Spleen (tissue), 11 donors: ENCODE measurements at regions not wholly inside any gene's neighbourhood (a gene's known extent, or its start where the extent isn't known, plus 50 kb on each side); places are given as distances from the start of the nearest gene placed in this dataset.

ENCODE experiments used
- DNase-seq: peaks from one replicate; pipeline ENCODE4 v3.0.0-alpha.2; 2020
- H3K27ac ChIP-seq, 8 donors: fragments of 200-600 bp; sonication (generic) in 7 of 8; 1 replicate in 4 of 8; 2 replicates in 4 of 8; pipeline versions ENCODE4 v1.5.0 to v1.8.0; 2016 to 2021; ENCODE audit warnings: inconsistent platforms in 4 of 8, mild to moderate bottlenecking in 4 of 8, moderate library complexity in 1 of 8
- H3K27me3 ChIP-seq, 7 donors: fragments of 200-600 bp; sonication (generic) in 6 of 7; replicated peaks in 1 of 7; 1 replicate in 4 of 7; 2 replicates in 3 of 7; pipeline versions ENCODE4 v1.5.0 to v1.8.0; 2016 to 2021; ENCODE audit warnings: inconsistent platforms in 3 of 7, mild to moderate bottlenecking in 1 of 7
- H3K36me3 ChIP-seq, 6 donors: fragments of 200-600 bp; sonication (generic) in 5 of 6; 1 replicate in 4 of 6; 2 replicates in 2 of 6; pipeline versions ENCODE4 v1.5.0 to v1.8.0; 2016 to 2021; ENCODE audit warnings: inconsistent platforms in 2 of 6
- H3K4me1 ChIP-seq, 6 donors: fragments of 200-600 bp; sonication (generic) in 5 of 6; 1 replicate in 3 of 6; 2 replicates in 3 of 6; pipeline versions ENCODE4 v1.5.0 to v1.8.0; 2016 to 2021; ENCODE audit warnings: inconsistent platforms in 3 of 6
- H3K4me3 ChIP-seq, 8 donors: fragments of 200-600 bp; sonication (generic) in 7 of 8; 1 replicate in 4 of 8; 2 replicates in 4 of 8; pipeline versions ENCODE4 v1.5.0 to v1.8.0; 2016 to 2021; ENCODE audit warnings: inconsistent platforms in 4 of 8, mild to moderate bottlenecking in 4 of 8, moderate library complexity in 2 of 8
- H3K9me3 ChIP-seq, 8 donors: fragments of 200-600 bp; sonication (generic) in 7 of 8; 1 replicate in 4 of 8; 2 replicates in 4 of 8; pipeline versions ENCODE4 v1.5.0 to v1.8.0; 2016 to 2021; ENCODE audit warnings: inconsistent platforms in 4 of 8
- CTCF ChIP-seq, 11 experiments: fragments of 200-600 bp in 7 of 11; fragments of 450-650 bp in 4 of 11; sonication (generic) in 4 of 11; IDR thresholded peaks in 8 of 11; conservative IDR thresholded peaks in 3 of 11; 1 replicate in 7 of 11; 2 replicates in 4 of 11; pipeline versions ENCODE4 v1.4.0 to v1.8.0; 2016 to 2021; ENCODE audit warnings: antibody characterized with exemption in 11 of 11, inconsistent platforms in 4 of 11, mild to moderate bottlenecking in 1 of 11
- POLR2A ChIP-seq, 3 donors: fragments of 450-650 bp; IDR thresholded peaks; one replicate each; pipeline ENCODE4 v1.5.1; 2017; ENCODE audit warnings: antibody characterized with exemption in 3 of 3, mild to moderate bottlenecking in 1 of 3
- POLR2AphosphoS5 ChIP-seq, 3 donors: sonication (generic); formaldehyde crosslinking; IDR thresholded peaks; one replicate each; pipeline ENCODE4 v1.5.1; 2017; ENCODE audit warnings: antibody characterized with exemption in 3 of 3
- WGBS, 5 donors: extraction: QIAGEN DNeasy Blood & Tissue Kit in 3 of 5; methylation state at CpG; one replicate each; pipeline versions ENCODE4 v1.1.5 to v1.1.7; 2013 to 2018; 5-methylcytosine and 5-hydroxymethylcytosine counted together
- intact Hi-C: fragments of 100-400 bp; cut with DNase I; formaldehyde crosslinking; loops from one replicate; pipeline ENCODE4 v1.15.0; 2023; ENCODE audit warnings: low total_unique reads
- donor health status: healthy with polysubstance abuse.
- donor health status: DM: no; HTN: no; CAD: no; lungs with moderate emphysema.
- donor health status: DM: no; HTN: no; CAD: no.
- donor health status: Bipolar disorder and iron deficiency.
- donor health status: healthy.
- donor health status: DM: no; HTN: no; CAD: no.
- donor health status: DM: yes; HTN: yes; CAD: no.

- H3K4me3 ChIP-seq, result no peak overlapping the region
- no peaks in the 10 kb centered on the region for H3K36me3 ChIP-seq
- TF ChIP-seq POLR2A (IDR thresholded peaks at IDR 0.05), result no peak
- no peak for TF ChIP-seq CTCF (IDR thresholded peaks at IDR 0.05 in 8 of 11, conservative IDR thresholded peaks at IDR 0.05 in 3 of 11)
- TF ChIP-seq POLR2AphosphoS5 (IDR thresholded peaks at IDR 0.05), result no peak
- WGBS, 5 donors, result 71 to 88% (median 81%) methylated on average over 5 of the region's 5 CpGs
- H3K9me3 ChIP-seq, result no peaks in the 10 kb centered on the region
- intact Hi-C loops, result no loop called here
- no peaks in the 10 kb centered on the region for H3K4me1 ChIP-seq
- no peak overlapping the region for H3K27ac ChIP-seq
- DNase-seq, result no peak
- no peaks in the 10 kb centered on the region for H3K27me3 ChIP-seq
Observed at GRCh38 chr13:33403807-33404362, 118.3 kb upstream of the STARD13 start.

DNA sequence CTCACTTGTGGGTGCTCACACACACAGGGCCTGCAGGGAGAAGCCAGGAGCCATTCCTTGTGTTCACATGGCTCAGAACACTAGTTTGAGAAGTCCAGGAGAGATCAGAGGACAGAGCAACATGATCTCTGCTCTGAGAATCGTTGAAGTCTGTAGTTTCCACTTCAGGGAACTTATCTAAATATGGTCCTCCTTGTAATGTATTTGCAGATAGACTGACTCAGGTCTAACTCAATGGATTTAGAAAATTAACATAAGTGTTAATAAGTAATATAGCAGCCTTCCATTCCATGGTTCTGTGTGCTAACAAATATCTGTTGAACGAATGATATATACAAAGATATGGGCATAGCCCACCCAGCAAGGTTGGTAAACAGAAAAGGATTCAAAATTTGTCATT is 119.8 kb upstream of the STARD13 start:
- intact Hi-C loops, result no loop called here
- no peak for TF ChIP-seq CTCF (IDR thresholded peaks at IDR 0.05 in 8 of 11, conservative IDR thresholded peaks at IDR 0.05 in 3 of 11)
- H3K27me3 ChIP-seq, result no peaks in the 10 kb centered on the region
- no peak for DNase-seq
- H3K27ac ChIP-seq, result no peak overlapping the region
- H3K36me3 ChIP-seq, result no peaks in the 10 kb centered on the region
- H3K9me3 ChIP-seq, result no peaks in the 10 kb centered on the region
- H3K4me3 ChIP-seq, result no peak overlapping the region
- 72 to 88% (median 80%) methylated on average over 2 of the region's 2 CpGs for WGBS, 5 donors
- H3K4me1 ChIP-seq, result no peaks in the 10 kb centered on the region

- H3K27me3 ChIP-seq, result no peaks in the 10 kb centered on the region
- intact Hi-C loops, result no loop called here
- no peak for DNase-seq
- no peaks in the 10 kb centered on the region for H3K9me3 ChIP-seq
- TF ChIP-seq POLR2A (IDR thresholded peaks at IDR 0.05) (no peak), POLR2AphosphoS5 (IDR thresholded peaks at IDR 0.05) (no peak), CTCF (IDR thresholded peaks at IDR 0.05 in 8 of 11, conservative IDR thresholded peaks at IDR 0.05 in 3 of 11) (no peak)
- 94 to 100% (median 97%) methylated on average over 1 of the region's 1 CpG for WGBS, 5 donors
- H3K4me3 ChIP-seq, result no peak overlapping the region
- no peaks in the 10 kb centered on the region for H3K36me3 ChIP-seq
- H3K4me1 ChIP-seq, result no peaks in the 10 kb centered on the region
- no peak overlapping the region for H3K27ac ChIP-seq
Observed at GRCh38 chr13:33409673-33410510, 124.3 kb upstream of the STARD13 start.

DNA sequence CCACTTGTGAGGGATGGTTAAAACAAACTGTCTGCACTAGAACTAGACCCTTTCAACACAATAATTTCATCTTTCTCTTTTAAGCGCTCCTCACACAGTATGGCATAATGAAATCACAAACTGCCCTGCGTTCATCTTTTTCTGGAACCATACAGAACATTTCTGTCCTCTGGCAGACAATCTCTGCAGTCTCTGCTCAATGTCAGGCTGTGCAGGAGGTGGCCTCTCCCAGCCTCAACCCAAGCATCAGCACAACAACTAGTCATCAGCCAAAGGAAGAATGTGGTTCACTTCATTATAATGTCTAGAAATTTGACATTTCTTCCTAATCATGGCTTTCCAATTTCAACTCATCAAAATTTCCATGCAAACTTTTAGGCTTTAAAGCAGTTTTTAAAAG is 125.1 kb upstream of the STARD13 start:
- WGBS, 5 donors, result 87 to 100% (median 93%) methylated on average over 2 of the region's 2 CpGs
- H3K36me3 ChIP-seq, result no peaks in the 10 kb centered on the region
- intact Hi-C loops, result no loop called here

More for the DNA sequence above, 125.1 kb upstream of the STARD13 start:
- Histone ChIP-seq H3K27ac (no peak overlapping the region), H3K27me3 (no peaks in the 10 kb centered on the region), H3K4me1 (no peaks in the 10 kb centered on the region), H3K4me3 (no peak overlapping the region), H3K9me3 (no peaks in the 10 kb centered on the region)
- TF ChIP-seq CTCF (IDR thresholded peaks at IDR 0.05 in 8 of 11, conservative IDR thresholded peaks at IDR 0.05 in 3 of 11) (no peak), POLR2AphosphoS5 (IDR thresholded peaks at IDR 0.05) (no peak), POLR2A (IDR thresholded peaks at IDR 0.05) (no peak)
- no peak for DNase-seq
